Nephron progenitor cell (in vitro differentiated cells): ENCODE measurements at regions not wholly inside any gene's neighbourhood (a gene's known extent, or its start where the extent isn't known, plus 50 kb on each side); places are given as distances from the start of the nearest gene placed in this dataset.

Experiments used
- DNase-seq: peaks from one replicate; pipeline ENCODE4 v3.0.0; 2021
- H3K27ac Mint-ChIP-seq: 2 replicates; pipeline ENCODE4 v1.8.0; 2021; ENCODE audit warnings: mild to moderate bottlenecking, moderate library complexity, mixed read lengths
- H3K27me3 Mint-ChIP-seq: 2 replicates; pipeline ENCODE4 v1.8.0; 2021; ENCODE audit warnings: mild to moderate bottlenecking, low read depth, mixed read lengths; ENCODE audit not compliant: poor library complexity
- H3K36me3 Mint-ChIP-seq: 2 replicates; pipeline ENCODE4 v1.8.0; 2021; ENCODE audit warnings: low read depth, mixed read lengths
- H3K4me1 Mint-ChIP-seq: 2 replicates; pipeline ENCODE4 v1.8.0; 2021; ENCODE audit warnings: mixed read lengths
- H3K4me3 Mint-ChIP-seq: 2 replicates; pipeline ENCODE4 v1.8.0; 2021; ENCODE audit warnings: mild to moderate bottlenecking, moderate library complexity, mixed read lengths
- H3K9me3 Mint-ChIP-seq: 2 replicates; pipeline ENCODE4 v1.8.0; 2021; ENCODE audit warnings: mild to moderate bottlenecking, moderate library complexity, mixed read lengths
- CTCF ChIP-seq: fragments of 200-600 bp; sonication (generic); IDR thresholded peaks from 2 replicates; pipeline ENCODE4 v1.5.0; 2021; ENCODE audit warnings: antibody characterized with exemption

GRCh38 chr4:135250040-135250439, 1048.5 kb upstream of the PABPC4L start:
- no peak for TF ChIP-seq CTCF
- no peaks in the 10 kb centered on the region for H3K4me1 Mint-ChIP-seq

GRCh38 chr4:135249024-135249423, 1047.4 kb upstream of the PABPC4L start:
- no peaks in the 10 kb centered on the region for H3K9me3 Mint-ChIP-seq
- H3K4me1 Mint-ChIP-seq, result no peaks in the 10 kb centered on the region
- no peak overlapping the region for H3K27ac Mint-ChIP-seq
- no peaks in the 10 kb centered on the region for H3K36me3 Mint-ChIP-seq
- no peak overlapping the region for H3K4me3 Mint-ChIP-seq
- DNase-seq, result no peak
- TF ChIP-seq CTCF, result no peak
- H3K27me3 Mint-ChIP-seq, result peaks cover 12% of the 10 kb centered on the region

More at GRCh38 chr4:135250040-135250439, 1048.5 kb upstream of the PABPC4L start:
- no peak overlapping the region for H3K4me3 Mint-ChIP-seq
- no peaks in the 10 kb centered on the region for H3K9me3 Mint-ChIP-seq
- H3K36me3 Mint-ChIP-seq, result no peaks in the 10 kb centered on the region
- no peak overlapping the region for H3K27ac Mint-ChIP-seq
- peaks cover 8% of the 10 kb centered on the region for H3K27me3 Mint-ChIP-seq
- DNase-seq, result no peak

GRCh38 chr4:135244696-135245095, 1043.1 kb upstream of the PABPC4L start:
- Mint-ChIP-seq H3K4me3 (no peak overlapping the region), H3K27me3 (peaks cover 4% of the 10 kb centered on the region), H3K9me3 (no peaks in the 10 kb centered on the region), H3K36me3 (no peaks in the 10 kb centered on the region), H3K4me1 (no peaks in the 10 kb centered on the region), H3K27ac (no peak overlapping the region)
- DNase-seq, result no peak
- no peak for TF ChIP-seq CTCF

- no peaks in the 10 kb centered on the region for H3K9me3 Mint-ChIP-seq
- no peak for DNase-seq
- H3K27ac Mint-ChIP-seq, result no peak overlapping the region
- no peaks in the 10 kb centered on the region for H3K4me1 Mint-ChIP-seq
- H3K27me3 Mint-ChIP-seq, result peaks cover 4% of the 10 kb centered on the region
- no peaks in the 10 kb centered on the region for H3K36me3 Mint-ChIP-seq
- H3K4me3 Mint-ChIP-seq, result no peak overlapping the region
- TF ChIP-seq CTCF, result no peak
Observed at GRCh38 chr4:135244056-135244455, 1042.5 kb upstream of the PABPC4L start.

GRCh38 chr4:135240796-135241195, 1039.2 kb upstream of the PABPC4L start:
- DNase-seq, result no peak
- Mint-ChIP-seq H3K4me1 (no peaks in the 10 kb centered on the region), H3K4me3 (no peak overlapping the region), H3K9me3 (no peaks in the 10 kb centered on the region), H3K27ac (no peak overlapping the region), H3K27me3 (peaks cover 4% of the 10 kb centered on the region), H3K36me3 (no peaks in the 10 kb centered on the region)
- TF ChIP-seq CTCF, result no peak

GRCh38 chr4:135239964-135240363, 1038.4 kb upstream of the PABPC4L start:
- DNase-seq, result no peak
- Mint-ChIP-seq H3K36me3 (no peaks in the 10 kb centered on the region), H3K9me3 (no peaks in the 10 kb centered on the region), H3K27ac (no peak overlapping the region), H3K27me3 (peaks cover 3% of the 10 kb centered on the region), H3K4me1 (no peaks in the 10 kb centered on the region), H3K4me3 (no peak overlapping the region)
- TF ChIP-seq CTCF, result no peak
